Keratinocyte (primary cell): ENCODE measurements at regions not wholly inside any gene's neighbourhood (a gene's known extent, or its start where the extent isn't known, plus 50 kb on each side); places are given as distances from the start of the nearest gene placed in this dataset.

Experiments used
- DNase-seq: peaks from one replicate; pipeline ENCODE4 v3.0.0-alpha.2; 2011; ENCODE audit warnings: low read depth, missing footprints, low spot score
- FAIRE-seq: peaks from 2 replicates; lab custom pipeline; 2011; peaks lifted over from hg19 to GRCh38; lab: Jason Lieb, UNC
- H2AFZ ChIP-seq: 2 replicates; pipeline ENCODE4 v1.6.0; 2012; ENCODE audit warnings: low read length, control low read depth, inconsistent platforms; ENCODE audit not compliant: control insufficient read depth
- H3K27ac ChIP-seq: 2 replicates; pipeline ENCODE4 v1.5.1; 2011; ENCODE audit warnings: low read length; ENCODE audit not compliant: control insufficient read depth, insufficient read depth
- H3K27me3 ChIP-seq: 3 replicates; pipeline ENCODE4 v1.6.0; 2011; ENCODE audit warnings: low read length; ENCODE audit not compliant: control insufficient read depth, insufficient read depth; ENCODE audit errors: extremely low read depth
- H3K36me3 ChIP-seq, 2 experiments: 2 replicates in 1 of 2; 3 replicates in 1 of 2; pipeline ENCODE4 v1.5.1; 2011; ENCODE audit warnings: low read length in 2 of 2, mild to moderate bottlenecking in 1 of 2; ENCODE audit not compliant: control insufficient read depth in 2 of 2, insufficient read depth in 2 of 2; ENCODE audit errors: extremely low read depth in 1 of 2
- H3K4me1 ChIP-seq: 3 replicates; pipeline ENCODE4 v1.5.1; 2011; ENCODE audit warnings: low read length; ENCODE audit not compliant: control insufficient read depth, insufficient read depth; ENCODE audit errors: extremely low read depth
- H3K4me2 ChIP-seq: 3 replicates; pipeline ENCODE4 v1.6.0; 2011; ENCODE audit warnings: low read depth, low read length; ENCODE audit not compliant: control insufficient read depth, insufficient read depth; ENCODE audit errors: extremely low read depth
- H3K4me3 ChIP-seq, 3 experiments: fragments of 200-600 bp in 1 of 3; sonication (generic) in 1 of 3; 2 replicates in 2 of 3; 3 replicates in 1 of 3; pipeline ENCODE4 v1.5.1; 2011 to 2016; ENCODE audit warnings: low read length in 3 of 3, mild to moderate bottlenecking in 3 of 3, control low read depth in 2 of 3, inconsistent platforms in 1 of 3, low read depth in 1 of 3, mixed read lengths in 1 of 3, mixed run types in 1 of 3, moderate library complexity in 1 of 3; ENCODE audit not compliant: control insufficient read depth in 2 of 3, insufficient read depth in 2 of 3; ENCODE audit errors: extremely low read depth in 1 of 3
- H3K79me2 ChIP-seq: 2 replicates; pipeline ENCODE4 v1.6.0; 2012; ENCODE audit warnings: low read length; ENCODE audit not compliant: control insufficient read depth, insufficient read depth
- H3K9ac ChIP-seq: 3 replicates; pipeline ENCODE4 v1.6.0; 2011; ENCODE audit warnings: low read length; ENCODE audit not compliant: control insufficient read depth, insufficient read depth; ENCODE audit errors: extremely low read depth
- H3K9me1 ChIP-seq: 3 replicates; pipeline ENCODE4 v1.6.0; 2011; ENCODE audit warnings: low read length; ENCODE audit not compliant: control insufficient read depth, insufficient read depth; ENCODE audit errors: extremely low read depth
- H3K9me3 ChIP-seq: 2 replicates; pipeline ENCODE4 v1.5.1; 2012; ENCODE audit warnings: low read depth, low read length; ENCODE audit not compliant: control insufficient read depth
- H4K20me1 ChIP-seq: 3 replicates; pipeline ENCODE4 v1.6.0; 2011; ENCODE audit warnings: low read length; ENCODE audit not compliant: control insufficient read depth, insufficient read depth; ENCODE audit errors: extremely low read depth
- CTCF ChIP-seq, 3 experiments: IDR thresholded peaks in 1 of 3; conservative IDR thresholded peaks in 1 of 3; optimal IDR thresholded peaks in 1 of 3; 2 replicates in 2 of 3; 3 replicates in 1 of 3; pipeline versions ENCODE3 to v1.5.1; 2011; ENCODE audit warnings: low read length in 3 of 3, mild to moderate bottlenecking in 3 of 3, moderate library complexity in 2 of 3, control low read depth in 1 of 3, inconsistent platforms in 1 of 3; ENCODE audit not compliant: insufficient read depth in 2 of 3; ENCODE audit errors: extremely low read depth in 1 of 3
- EZH2 ChIP-seq: IDR thresholded peaks from one replicate; pipeline ENCODE4 v1.6.1; 2012; ENCODE audit warnings: inconsistent platforms, mild to moderate bottlenecking, low read length, moderate library complexity
- dilution Hi-C: fragments of 300-500 bp; cut with MboI; formaldehyde crosslinking; loops from one replicate; pipeline ENCODE4 v1.7.0; 2020; ENCODE audit warnings: low sequenced_read_pairs; ENCODE audit not compliant: extremely low pct_ligation_motif_present

- Histone ChIP-seq H3K4me3 (no peak overlapping the region), H3K27ac (no peak overlapping the region), H3K27me3 (no peaks in the 10 kb centered on the region), H3K4me1 (no peaks in the 10 kb centered on the region), H4K20me1 (no peaks in the 10 kb centered on the region), H3K36me3 (no peaks in the 10 kb centered on the region), H3K9me3 (no peaks in the 10 kb centered on the region), H3K79me2 (no peaks in the 10 kb centered on the region), H3K9me1 (no peaks in the 10 kb centered on the region), H2AFZ (no peak overlapping the region), H3K4me2 (no peak overlapping the region), H3K9ac (no peak overlapping the region)
- dilution Hi-C loops = no loop called here
- no peak for TF ChIP-seq CTCF (optimal IDR thresholded peaks at IDR 0.05 in 1 of 3, IDR thresholded peaks at IDR 0.05 in 1 of 3, conservative IDR thresholded peaks at IDR 0.05 in 1 of 3; ENCODE audit: extremely low read depth in 1 of 3, insufficient read depth in 2 of 3, low read length in 3 of 3)
- no peak for TF ChIP-seq EZH2
- no peak for FAIRE-seq
- DNase-seq = no peak
Observed at GRCh38 chr6:98333273-98333672, 501.1 kb upstream of the POU3F2 start.

- TF ChIP-seq EZH2 (no peak), CTCF (optimal IDR thresholded peaks at IDR 0.05 in 1 of 3, IDR thresholded peaks at IDR 0.05 in 1 of 3, conservative IDR thresholded peaks at IDR 0.05 in 1 of 3; ENCODE audit: extremely low read depth in 1 of 3, insufficient read depth in 2 of 3, low read length in 3 of 3) (no peak)
- Histone ChIP-seq H3K36me3 (no peaks in the 10 kb centered on the region), H3K4me1 (no peaks in the 10 kb centered on the region), H3K9ac (no peak overlapping the region), H4K20me1 (no peaks in the 10 kb centered on the region), H3K9me3 (no peaks in the 10 kb centered on the region), H3K79me2 (no peaks in the 10 kb centered on the region), H3K4me3 (no peak overlapping the region), H3K27ac (no peak overlapping the region), H3K4me2 (no peak overlapping the region), H3K27me3 (no peaks in the 10 kb centered on the region), H3K9me1 (no peaks in the 10 kb centered on the region), H2AFZ (no peak overlapping the region)
- FAIRE-seq (no peak), DNase-seq (no peak)
- dilution Hi-C loops = no loop called here
Observed at GRCh38 chr6:98335594-98335993, 498.8 kb upstream of the POU3F2 start.
